Mucosa of descending colon (tissue), 3 donors: ENCODE measurements at regions not wholly inside any gene's neighbourhood (a gene's known extent, or its start where the extent isn't known, plus 50 kb on each side); places are given as distances from the start of the nearest gene placed in this dataset.

Source experiments
- ATAC-seq: fragments of 200-7000 bp; cut with Tn5 transposase; one replicate; pipeline ENCODE4 v1.9.1; 2020; ENCODE audit warnings: mild to moderate bottlenecking, moderate library complexity
- DNase-seq, 3 donors: peaks; one replicate each; pipeline ENCODE4 v3.0.0-alpha.2; 2020
- H3K36me3 ChIP-seq: fragments of 200-600 bp; one replicate; pipeline ENCODE4 v1.8.0; 2021; ENCODE audit warnings: low read depth, mild to moderate bottlenecking
- H3K4me1 ChIP-seq: fragments of 200-600 bp; one replicate; pipeline ENCODE4 v1.8.0; 2021; ENCODE audit warnings: low read depth, mild to moderate bottlenecking
- H3K4me3 ChIP-seq: fragments of 200-600 bp; one replicate; pipeline ENCODE4 v1.8.0; 2021; ENCODE audit warnings: mild to moderate bottlenecking
- H3K9me3 ChIP-seq: fragments of 200-600 bp; one replicate; pipeline ENCODE4 v1.8.0; 2021; ENCODE audit warnings: mild to moderate bottlenecking
- intact Hi-C, 2 donors: fragments of 100-400 bp; cut with DNase I in 1 of 2; cut with micrococcal nuclease in 1 of 2; formaldehyde crosslinking; loops; one replicate each; pipeline versions ENCODE4 v1.11.0 to v1.11.1; 2022; cut with DNase I, micrococcal nuclease
- TF ChIP-seq, protein P1 (sequence below): fragments of 200-600 bp; IDR thresholded peaks from one replicate; pipeline ENCODE4 v1.8.0; 2022; ENCODE audit warnings: antibody characterized with exemption, mild to moderate bottlenecking
- donor health status: DM: no; HTN: no; CAD: no; lungs with moderate emphysema.
- donor health status: DM: no; HTN: no; CAD: no.
- donor health status: DM: no; HTN: yes; CAD: no.

DNA sequence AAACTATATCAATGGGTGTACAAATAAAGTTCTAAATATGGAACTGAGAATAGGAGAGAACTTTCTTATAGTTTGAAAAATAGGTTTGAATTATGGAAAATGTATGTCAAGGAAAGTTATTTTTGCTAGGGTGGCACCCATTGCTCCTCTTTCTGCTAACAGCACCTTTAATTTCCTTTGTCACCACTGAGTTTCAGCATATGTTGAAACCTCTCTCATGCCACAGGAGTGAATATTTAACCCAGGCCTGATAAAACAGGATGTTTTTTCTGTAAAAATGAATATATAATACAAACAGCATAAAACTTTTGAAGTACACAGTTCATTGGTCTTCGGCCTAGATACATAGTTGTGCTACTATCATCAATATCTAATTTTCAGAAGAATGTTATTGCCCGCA, 385.5 kb upstream of the ANO5 start:
- TF ChIP-seq, protein P1, sequence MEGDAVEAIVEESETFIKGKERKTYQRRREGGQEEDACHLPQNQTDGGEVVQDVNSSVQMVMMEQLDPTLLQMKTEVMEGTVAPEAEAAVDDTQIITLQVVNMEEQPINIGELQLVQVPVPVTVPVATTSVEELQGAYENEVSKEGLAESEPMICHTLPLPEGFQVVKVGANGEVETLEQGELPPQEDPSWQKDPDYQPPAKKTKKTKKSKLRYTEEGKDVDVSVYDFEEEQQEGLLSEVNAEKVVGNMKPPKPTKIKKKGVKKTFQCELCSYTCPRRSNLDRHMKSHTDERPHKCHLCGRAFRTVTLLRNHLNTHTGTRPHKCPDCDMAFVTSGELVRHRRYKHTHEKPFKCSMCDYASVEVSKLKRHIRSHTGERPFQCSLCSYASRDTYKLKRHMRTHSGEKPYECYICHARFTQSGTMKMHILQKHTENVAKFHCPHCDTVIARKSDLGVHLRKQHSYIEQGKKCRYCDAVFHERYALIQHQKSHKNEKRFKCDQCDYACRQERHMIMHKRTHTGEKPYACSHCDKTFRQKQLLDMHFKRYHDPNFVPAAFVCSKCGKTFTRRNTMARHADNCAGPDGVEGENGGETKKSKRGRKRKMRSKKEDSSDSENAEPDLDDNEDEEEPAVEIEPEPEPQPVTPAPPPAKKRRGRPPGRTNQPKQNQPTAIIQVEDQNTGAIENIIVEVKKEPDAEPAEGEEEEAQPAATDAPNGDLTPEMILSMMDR: no peak
- DNase-seq (no peak), ATAC-seq (no peak)
- Histone ChIP-seq H3K9me3 (peaks cover 40% of the 10 kb centered on the region), H3K4me1 (no peaks in the 10 kb centered on the region), H3K4me3 (no peak overlapping the region), H3K36me3 (no peaks in the 10 kb centered on the region)
- intact Hi-C loops: no loop called here

DNA sequence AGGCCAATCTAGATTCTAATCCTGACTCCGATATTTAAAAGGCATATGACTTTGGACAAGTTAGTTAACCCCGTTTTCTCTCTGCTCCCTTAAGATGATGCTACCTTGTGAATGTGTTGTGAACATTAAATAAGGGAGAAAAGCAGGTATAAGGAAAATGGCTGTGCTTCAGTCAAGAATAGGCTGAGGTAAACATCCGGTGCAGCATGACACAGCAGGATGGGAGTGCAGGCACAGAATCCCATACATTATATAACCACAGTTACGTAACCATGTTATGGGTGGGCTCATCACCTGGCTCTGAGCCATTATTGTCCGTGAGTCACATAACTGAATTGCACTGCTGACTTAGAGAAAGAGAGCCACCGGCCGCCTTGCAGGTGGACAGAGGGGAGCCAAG, 382.2 kb upstream of the ANO5 start:
- H3K36me3 ChIP-seq: no peaks in the 10 kb centered on the region
- H3K9me3 ChIP-seq: peaks cover 43% of the 10 kb centered on the region
- TF ChIP-seq, protein P1: no peak
- H3K4me1 ChIP-seq: no peaks in the 10 kb centered on the region
- DNase-seq: no peak
- intact Hi-C loops: no loop called here
- ATAC-seq: no peak
- H3K4me3 ChIP-seq: no peak overlapping the region

DNA sequence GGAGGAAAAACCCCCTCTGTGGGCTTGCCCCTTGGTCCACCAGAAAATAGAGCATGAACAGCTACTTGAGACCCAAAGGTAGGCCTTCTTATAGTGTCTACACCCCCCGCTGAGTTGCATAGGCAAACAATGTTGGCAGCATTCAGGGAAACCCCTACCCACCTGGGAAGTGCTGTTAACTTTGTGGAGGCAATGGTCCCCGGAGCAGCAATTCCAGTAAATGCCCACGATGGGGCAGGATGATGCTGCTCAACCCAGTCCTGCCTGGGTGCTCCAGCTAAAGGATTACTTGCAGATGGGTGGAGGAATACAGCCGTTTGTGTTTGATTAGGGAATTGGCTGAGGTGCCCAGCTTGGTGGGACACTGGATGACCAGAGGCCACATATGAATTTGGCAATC, 381.3 kb upstream of the ANO5 start:
- no peaks in the 10 kb centered on the region for H3K4me1 ChIP-seq
- TF ChIP-seq, protein P1: no peak
- no peak for DNase-seq
- no peak for ATAC-seq
- no peaks in the 10 kb centered on the region for H3K36me3 ChIP-seq
- H3K4me3 ChIP-seq: no peak overlapping the region
- peaks cover 35% of the 10 kb centered on the region for H3K9me3 ChIP-seq
- intact Hi-C loops: no loop called here

DNA sequence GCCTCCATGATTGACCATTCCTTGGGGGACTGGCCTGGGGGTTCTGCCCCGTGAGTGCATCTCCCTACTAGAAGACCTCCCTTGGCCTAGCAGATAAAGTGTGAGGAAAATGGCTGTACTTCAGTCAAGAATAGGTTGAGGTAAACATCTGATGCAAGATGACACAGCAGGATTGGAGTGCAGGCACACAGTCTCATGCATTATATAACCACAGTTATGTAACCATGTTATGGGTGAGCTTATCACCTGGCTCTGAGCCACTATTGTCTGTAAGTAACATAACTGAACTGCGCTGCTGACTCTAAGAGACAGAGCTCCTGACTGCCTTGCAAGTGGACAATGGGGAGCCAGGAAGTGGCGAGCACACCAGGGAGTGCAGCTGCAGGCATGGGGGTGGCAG, 378.7 kb upstream of the ANO5 start:
- no peak for DNase-seq
- no peak for ATAC-seq
- Histone ChIP-seq H3K4me1 (no peaks in the 10 kb centered on the region), H3K9me3 (peaks cover 41% of the 10 kb centered on the region), H3K36me3 (no peaks in the 10 kb centered on the region), H3K4me3 (no peak overlapping the region)
- intact Hi-C loops: no loop called here
- TF ChIP-seq, protein P1: no peak

DNA sequence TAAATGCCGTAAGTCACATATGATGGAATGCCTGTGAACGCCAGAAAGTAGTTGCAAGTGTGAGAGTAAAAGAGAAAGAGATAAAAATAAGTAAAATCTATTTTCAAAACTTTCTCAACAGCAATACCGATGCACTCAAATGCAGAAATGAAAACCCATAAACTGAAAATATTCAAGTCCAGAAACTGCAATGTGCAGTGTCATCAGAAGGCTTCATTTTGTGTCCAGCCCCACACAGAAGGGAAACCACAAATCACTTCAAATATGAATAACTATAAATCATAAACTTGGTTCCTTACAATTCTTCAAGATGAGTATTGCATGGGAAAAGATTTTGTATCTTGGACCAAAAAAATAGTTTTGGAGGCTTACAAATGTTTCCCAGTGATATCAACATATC, 375.2 kb upstream of the ANO5 start:
- DNase-seq: no peak
- ATAC-seq: no peak
- H3K4me1 ChIP-seq: no peaks in the 10 kb centered on the region
- intact Hi-C loops: no loop called here
- H3K9me3 ChIP-seq: peaks cover 42% of the 10 kb centered on the region
- no peak overlapping the region for H3K4me3 ChIP-seq
- no peaks in the 10 kb centered on the region for H3K36me3 ChIP-seq
- TF ChIP-seq, protein P1: no peak

DNA sequence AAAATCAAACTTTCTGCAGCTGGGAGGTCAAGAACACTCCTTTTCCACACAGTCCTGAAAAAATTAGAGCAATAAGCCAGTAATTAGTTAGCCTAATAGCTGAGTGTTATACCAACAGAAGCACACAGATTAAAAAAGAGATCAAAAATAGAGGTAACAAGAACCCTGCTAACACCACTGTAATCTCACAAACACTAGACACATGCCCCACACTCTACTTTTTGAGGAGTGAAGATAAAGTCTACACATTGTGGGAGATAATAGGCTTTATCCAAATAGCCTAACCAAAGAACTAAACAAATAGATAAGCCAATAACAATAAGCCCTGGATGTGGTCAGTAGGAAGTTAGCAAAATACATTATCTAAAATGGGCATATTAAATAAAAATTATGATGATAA, 372.7 kb upstream of the ANO5 start:
- no peak for DNase-seq
- TF ChIP-seq, protein P1: no peak
- ATAC-seq: no peak
- intact Hi-C loops: no loop called here
- Histone ChIP-seq H3K4me3 (no peak overlapping the region), H3K36me3 (no peaks in the 10 kb centered on the region), H3K9me3 (peaks cover 21% of the 10 kb centered on the region), H3K4me1 (no peaks in the 10 kb centered on the region)
